ENCODE measurements at regions not wholly inside any gene's neighbourhood (a gene's known extent, or its start where the extent isn't known, plus 50 kb on each side); places are given as distances from the start of the nearest gene placed in this dataset.

- Mint-ChIP-seq H3K27me3 (no peaks in the 10 kb centered on the region), H3K36me3 (peaks cover 5% of the 10 kb centered on the region), H3K4me1 (peaks cover 32% of the 10 kb centered on the region), H3K9me3 (peaks cover 2% of the 10 kb centered on the region), H3K4me3 (no peak overlapping the region), H3K27ac (no peak overlapping the region)
- no peak for ATAC-seq (ENCODE audit: low read depth)
- POLR2A ChIA-PET = no interaction called here
- no peak for DNase-seq
Observed at GRCh38 chr4:38316045-38316444, 348.0 kb upstream of the KLF3 start.

- DNase-seq (no peak), ATAC-seq (ENCODE audit: low read depth) (no peak)
- POLR2A ChIA-PET = no interaction called here
- Mint-ChIP-seq H3K27me3 (no peaks in the 10 kb centered on the region), H3K9me3 (peaks cover 2% of the 10 kb centered on the region), H3K4me3 (no peak overlapping the region), H3K27ac (no peak overlapping the region), H3K4me1 (peaks cover 27% of the 10 kb centered on the region), H3K36me3 (peaks cover 4% of the 10 kb centered on the region)
Observed at GRCh38 chr4:38317041-38317674, 346.8 kb upstream of the KLF3 start.

- peak; percentile 93 for ATAC-seq (ENCODE audit: low read depth)
- Mint-ChIP-seq H3K36me3 (no peaks in the 10 kb centered on the region), H3K9me3 (peaks cover 1% of the 10 kb centered on the region), H3K4me3 (peak overlapping the region; percentile 84), H3K27ac (peak overlapping the region; percentile 90), H3K27me3 (no peaks in the 10 kb centered on the region), H3K4me1 (peaks cover 30% of the 10 kb centered on the region)
- POLR2A ChIA-PET = interaction anchor here (0.7 to 2.8 kb wide), 10 partner anchors 8 to 412 kb away, joined by 3 to 14 read pairs (median 4); no protein-coding TSS in a partner anchor
- peak; percentile 77 for DNase-seq
Observed at GRCh38 chr4:38318737-38319455, 345.1 kb upstream of the KLF3 start.

DNA sequence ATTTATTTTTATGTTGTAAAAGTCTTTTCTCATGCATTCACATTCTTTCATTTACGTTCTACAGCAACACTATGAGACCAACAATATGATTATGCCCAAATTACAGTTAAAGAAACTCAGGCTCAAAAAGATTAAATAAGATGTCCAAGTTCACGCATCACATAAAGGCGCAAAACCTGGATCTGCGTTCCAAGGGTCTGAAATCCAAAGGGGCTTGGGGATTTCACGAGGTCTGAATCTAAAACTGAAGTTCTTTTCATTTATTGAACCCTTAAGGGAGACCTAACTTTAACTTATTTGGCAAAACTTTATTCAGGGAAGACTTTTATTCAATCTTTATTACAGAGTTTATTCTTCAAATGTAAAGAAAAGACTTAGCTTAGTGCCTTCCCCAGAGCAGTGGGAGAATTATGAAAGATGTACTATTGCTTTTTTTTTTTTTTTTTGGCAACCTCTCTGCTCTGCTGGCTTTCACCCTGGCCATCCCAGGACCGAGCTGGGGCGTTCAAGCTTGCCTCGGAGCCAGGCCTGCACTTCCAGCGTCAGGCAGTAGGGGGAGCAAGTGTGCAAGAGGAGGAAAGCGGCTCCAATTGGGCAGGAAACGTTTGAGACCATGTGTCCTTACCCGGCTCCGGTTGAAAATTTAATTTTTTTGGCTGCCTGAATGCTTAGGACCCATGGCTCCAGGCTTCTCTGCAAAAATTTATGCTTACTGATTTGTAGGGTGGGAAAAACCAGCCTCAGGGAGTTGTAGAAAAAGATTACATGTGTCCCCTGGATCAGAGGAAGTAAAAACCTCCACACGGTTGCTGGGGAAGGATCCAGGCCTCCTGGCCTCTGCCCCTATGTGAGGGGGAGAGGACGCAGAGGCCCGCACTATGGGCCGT is 344.3 kb upstream of the KLF3 start:
- peak; percentile 64 for ATAC-seq (ENCODE audit: low read depth)

DNA sequence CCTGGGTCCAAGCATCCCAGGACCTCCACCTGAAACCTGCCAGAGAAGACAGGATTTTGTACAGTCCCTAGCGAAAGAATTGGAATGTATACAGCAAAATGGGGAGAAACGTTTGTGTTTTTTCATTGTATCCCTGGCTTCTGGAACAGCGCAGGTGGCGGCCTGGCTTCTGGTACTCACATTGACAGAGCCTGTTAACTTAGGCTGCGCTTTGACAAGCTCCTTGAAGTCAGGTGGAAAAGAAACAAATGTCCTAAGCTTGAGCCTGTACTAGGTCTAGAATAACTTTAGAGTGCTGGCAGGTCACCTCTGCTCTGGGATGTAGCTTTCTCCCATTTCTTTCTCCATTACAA is 343.7 kb upstream of the KLF3 start:
- POLR2A ChIA-PET = interaction anchor here (1.0 to 2.8 kb wide), 4 partner anchors 10 to 356 kb away, joined by 4 to 14 read pairs (median 8); no protein-coding TSS in a partner anchor
- Mint-ChIP-seq H3K27me3 (no peaks in the 10 kb centered on the region), H3K9me3 (peaks cover 6% of the 10 kb centered on the region), H3K4me3 (no peak overlapping the region), H3K4me1 (peaks cover 28% of the 10 kb centered on the region), H3K36me3 (peaks cover 1% of the 10 kb centered on the region), H3K27ac (no peak overlapping the region)
- DNase-seq = no peak
- no peak for ATAC-seq (ENCODE audit: low read depth)

More for the DNA sequence above, 344.3 kb upstream of the KLF3 start:
- H3K4me3 Mint-ChIP-seq = peak overlapping the region; percentile 84
- H3K36me3 Mint-ChIP-seq = peaks cover 1% of the 10 kb centered on the region
- H3K27ac Mint-ChIP-seq = peak overlapping the region; percentile 90
- H3K4me1 Mint-ChIP-seq = peaks cover 28% of the 10 kb centered on the region
- DNase-seq = peak; percentile 96
- no peaks in the 10 kb centered on the region for H3K27me3 Mint-ChIP-seq
- H3K9me3 Mint-ChIP-seq = peaks cover 6% of the 10 kb centered on the region
- POLR2A ChIA-PET = interaction anchor here (0.7 to 2.8 kb wide), 11 partner anchors 9 to 412 kb away, joined by 3 to 14 read pairs (median 5); no protein-coding TSS in a partner anchor

- no peak for ATAC-seq (ENCODE audit: low read depth)
- H3K27me3 Mint-ChIP-seq = no peaks in the 10 kb centered on the region
Observed at GRCh38 chr4:38320833-38321232, 343.2 kb upstream of the KLF3 start.

DNA sequence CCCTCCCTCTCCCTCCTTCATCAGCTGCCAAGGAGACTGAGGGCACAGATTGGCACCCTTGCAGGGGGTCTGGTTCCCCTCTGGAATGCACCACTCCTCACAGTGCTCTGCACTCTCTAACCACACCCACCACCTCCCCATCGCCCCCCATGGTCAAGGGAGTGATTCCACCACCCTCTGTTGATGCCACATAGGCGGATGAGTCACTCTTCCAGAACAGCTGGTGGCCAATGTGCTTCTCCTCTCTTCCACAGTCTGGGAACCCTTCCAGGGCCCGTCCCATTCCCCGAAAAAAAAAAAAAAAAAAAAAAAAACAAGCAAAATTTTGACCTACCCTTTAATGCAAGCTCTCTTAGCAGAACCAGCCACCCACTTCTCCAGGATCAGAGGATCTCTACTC is 341.3 kb upstream of the KLF3 start:
- POLR2A ChIA-PET = interaction anchor here (0.6 to 0.8 kb wide), 2 partner anchors 19 to 496 kb away, joined by 4 to 5 read pairs; no protein-coding TSS in a partner anchor
- H3K4me3 Mint-ChIP-seq = no peak overlapping the region
- H3K4me1 Mint-ChIP-seq = peaks cover 29% of the 10 kb centered on the region
- H3K9me3 Mint-ChIP-seq = peaks cover 9% of the 10 kb centered on the region
- ATAC-seq (ENCODE audit: low read depth) = no peak
- peaks cover 4% of the 10 kb centered on the region for H3K36me3 Mint-ChIP-seq
- no peaks in the 10 kb centered on the region for H3K27me3 Mint-ChIP-seq
- H3K27ac Mint-ChIP-seq = no peak overlapping the region
- no peak for DNase-seq

More at GRCh38 chr4:38320833-38321232, 343.2 kb upstream of the KLF3 start:
- H3K27ac Mint-ChIP-seq = no peak overlapping the region
- H3K4me3 Mint-ChIP-seq = no peak overlapping the region
- DNase-seq = no peak
- H3K36me3 Mint-ChIP-seq = peaks cover 1% of the 10 kb centered on the region
- H3K9me3 Mint-ChIP-seq = peaks cover 8% of the 10 kb centered on the region
- POLR2A ChIA-PET = interaction anchor here (2.5 to 2.8 kb wide), 2 partner anchors 10 to 354 kb away, joined by 12 to 14 read pairs; no protein-coding TSS in a partner anchor
- peaks cover 28% of the 10 kb centered on the region for H3K4me1 Mint-ChIP-seq

DNA sequence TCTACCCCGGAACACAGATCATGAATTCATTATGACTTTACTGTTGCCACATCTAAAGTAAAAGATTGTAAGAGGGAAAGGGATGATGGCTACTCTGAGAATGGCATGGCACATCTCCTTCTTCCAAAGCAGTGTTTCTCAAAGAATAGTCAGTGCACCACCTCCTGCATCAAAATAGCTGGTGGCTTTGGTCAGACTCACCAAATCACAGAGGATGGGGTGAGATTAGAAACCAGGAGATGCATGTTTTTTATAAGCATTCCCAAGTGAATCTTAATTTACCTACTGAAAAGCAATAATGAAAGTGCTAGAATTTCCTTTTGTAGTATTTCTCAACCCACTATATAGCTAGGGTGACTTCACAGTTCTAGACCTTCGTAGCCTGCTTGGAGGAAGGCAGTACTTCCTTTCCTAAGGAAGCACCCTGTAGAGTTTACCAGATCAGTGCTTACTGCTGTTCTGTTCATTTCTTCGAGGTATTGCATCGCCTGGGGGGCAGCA is 340.8 kb upstream of the KLF3 start:
- no peak overlapping the region for H3K27ac Mint-ChIP-seq
- H3K36me3 Mint-ChIP-seq = peaks cover 4% of the 10 kb centered on the region
- H3K9me3 Mint-ChIP-seq = peaks cover 9% of the 10 kb centered on the region
- no peaks in the 10 kb centered on the region for H3K27me3 Mint-ChIP-seq
- no peak overlapping the region for H3K4me3 Mint-ChIP-seq
- ATAC-seq (ENCODE audit: low read depth) (no peak), DNase-seq (no peak)
- peaks cover 31% of the 10 kb centered on the region for H3K4me1 Mint-ChIP-seq
- POLR2A ChIA-PET = interaction anchor here (0.6 kb wide), 1 partner anchor 496 kb away, joined by 4 read pairs; no protein-coding TSS in a partner anchor

GRCh38 chr4:38324861-38325628 is 339.0 kb upstream of the KLF3 start:
- no peak overlapping the region for H3K4me3 Mint-ChIP-seq
- H3K4me1 Mint-ChIP-seq = peaks cover 26% of the 10 kb centered on the region
- POLR2A ChIA-PET = no interaction called here
- ATAC-seq (ENCODE audit: low read depth) (no peak), DNase-seq (no peak)
- H3K9me3 Mint-ChIP-seq = peaks cover 9% of the 10 kb centered on the region
- H3K27ac Mint-ChIP-seq = no peak overlapping the region
- H3K36me3 Mint-ChIP-seq = peaks cover 4% of the 10 kb centered on the region
- no peaks in the 10 kb centered on the region for H3K27me3 Mint-ChIP-seq

- Mint-ChIP-seq H3K4me1 (peaks cover 25% of the 10 kb centered on the region), H3K36me3 (peaks cover 4% of the 10 kb centered on the region), H3K9me3 (peaks cover 9% of the 10 kb centered on the region), H3K27me3 (no peaks in the 10 kb centered on the region), H3K4me3 (no peak overlapping the region), H3K27ac (no peak overlapping the region)
- POLR2A ChIA-PET = no interaction called here
- DNase-seq = no peak
- ATAC-seq (ENCODE audit: low read depth) = no peak
Observed at GRCh38 chr4:38325629-38325913, 338.4 kb upstream of the KLF3 start.

GRCh38 chr4:38326499-38326898 is 337.5 kb upstream of the KLF3 start:
- Mint-ChIP-seq H3K4me3 (no peak overlapping the region), H3K4me1 (peaks cover 21% of the 10 kb centered on the region), H3K27ac (no peak overlapping the region), H3K36me3 (peaks cover 4% of the 10 kb centered on the region), H3K9me3 (peaks cover 9% of the 10 kb centered on the region), H3K27me3 (no peaks in the 10 kb centered on the region)
- POLR2A ChIA-PET = no interaction called here
- ATAC-seq (ENCODE audit: low read depth) (no peak), DNase-seq (no peak)

DNA sequence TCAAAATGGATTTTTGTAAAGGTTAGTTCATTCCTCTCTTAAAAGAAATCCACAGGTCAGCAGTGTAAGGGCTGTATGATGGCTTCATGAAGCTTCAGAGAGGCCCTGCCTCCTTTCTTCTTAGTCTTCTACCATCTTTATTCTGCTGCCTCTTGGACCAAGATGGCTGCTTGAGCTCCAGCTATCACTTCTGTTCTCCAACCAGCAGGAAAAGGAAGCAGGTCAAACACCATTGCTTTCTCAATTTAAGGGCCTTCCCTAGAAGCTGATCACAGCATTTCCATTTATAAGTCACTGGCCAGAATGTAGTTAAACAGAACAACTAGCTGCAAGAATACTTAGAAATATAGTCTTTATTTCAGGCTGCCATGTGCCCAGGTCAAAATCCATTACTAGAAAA is 336.8 kb upstream of the KLF3 start:
- Mint-ChIP-seq H3K27me3 (no peaks in the 10 kb centered on the region), H3K9me3 (peaks cover 9% of the 10 kb centered on the region), H3K36me3 (peaks cover 4% of the 10 kb centered on the region), H3K4me1 (peaks cover 21% of the 10 kb centered on the region), H3K27ac (no peak overlapping the region), H3K4me3 (no peak overlapping the region)
- ATAC-seq (ENCODE audit: low read depth) = no peak
- POLR2A ChIA-PET = no interaction called here
- DNase-seq = no peak
